ENCODE measurements at regions not wholly inside any gene's neighbourhood (a gene's known extent, or its start where the extent isn't known, plus 50 kb on each side); places are given as distances from the start of the nearest gene placed in this dataset.

DNA sequence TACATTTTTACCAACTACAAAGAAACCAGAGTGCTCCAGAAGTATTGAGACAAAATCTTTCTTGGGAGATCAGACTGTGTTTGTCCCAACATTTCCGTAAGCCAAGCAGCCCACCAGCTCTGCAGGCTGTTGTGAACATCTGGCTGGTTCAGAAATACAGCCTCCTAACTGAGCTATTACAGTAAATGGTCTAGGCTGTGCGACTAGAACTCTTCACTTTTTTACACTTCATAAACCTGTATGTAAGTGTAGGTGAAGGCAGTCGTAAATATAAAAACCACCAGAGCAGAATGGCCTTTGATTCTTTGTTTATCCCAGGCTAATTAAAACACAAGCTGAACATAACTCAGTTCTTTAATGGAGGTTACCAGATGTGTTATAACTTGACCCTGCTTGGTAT, 235.3 kb downstream of the ARRDC4 start:
- Histone ChIP-seq H3K4me3 (replicated peaks in 1 of 2; ENCODE audit: low read depth in 1 of 2, low read length in 2 of 2) (no peak overlapping the region), H4K20me1 (ENCODE audit: insufficient read depth) (no peaks in the 10 kb centered on the region), H2AFZ (ENCODE audit: low read depth, low read length, poor library complexity, severe bottlenecking) (no peak overlapping the region), H3K27me3 (ENCODE audit: insufficient read depth, low read length) (peaks cover 20% of the 10 kb centered on the region; the same call in 1 of the 2 replicates), H3K27ac (ENCODE audit: low read depth, low read length) (no peak overlapping the region), H3K9ac (ENCODE audit: low read length) (no peak overlapping the region), H3K79me2 (ENCODE audit: insufficient read depth, low read length) (no peaks in the 10 kb centered on the region), H3K9me3 (ENCODE audit: control insufficient read depth in 1 of 2, insufficient read depth in 1 of 2, low read depth in 1 of 2, low read length in 2 of 2) (no peaks in the 10 kb centered on the region), H3K36me3 (ENCODE audit: control insufficient read depth in 1 of 2, insufficient read depth in 2 of 2, low read length in 2 of 2) (no peaks in the 10 kb centered on the region), H3K4me2 (ENCODE audit: low read length) (no peak overlapping the region), H3K4me1 (ENCODE audit: control insufficient read depth in 1 of 2, insufficient read depth in 2 of 2, low read length in 2 of 2) (no peaks in the 10 kb centered on the region), H3K9me2 (ENCODE audit: insufficient read depth) (no peaks in the 10 kb centered on the region)
- no peak for ATAC-seq
- intact Hi-C loops (cut with micrococcal nuclease): no loop called here
- ChIA-PET RAD21 (ENCODE audit: low non-redundant PET in 1 of 2, low total read pairs in 2 of 2, uncharacterized antibody in 2 of 2, unreplicated experiment in 2 of 2) (interaction anchor here in 1 of 2 experiments (0.6 kb wide), 1 partner anchor 23 kb away, joined by 3 read pairs; no protein-coding TSS in a partner anchor), POLR2A (no interaction called here), CTCF (no interaction called here)
- no peak for DNase-seq (ENCODE audit: low read depth, low spot score)
- TF ChIP-seq TCF7L2 (IDR thresholded peaks at IDR 0.05; ENCODE audit: borderline replicate concordance, extremely low read depth, insufficient read depth, insufficient read length): no peak
- TF ChIP-seq CEBPB (IDR thresholded peaks at IDR 0.05; ENCODE audit: low read depth): no peak
- TF ChIP-seq CBX3 (IDR thresholded peaks at IDR 0.05; ENCODE audit: low read depth): no peak
- TF ChIP-seq SIN3A (IDR thresholded peaks at IDR 0.05; ENCODE audit: low read depth): no peak
- TF ChIP-seq, protein P1, sequence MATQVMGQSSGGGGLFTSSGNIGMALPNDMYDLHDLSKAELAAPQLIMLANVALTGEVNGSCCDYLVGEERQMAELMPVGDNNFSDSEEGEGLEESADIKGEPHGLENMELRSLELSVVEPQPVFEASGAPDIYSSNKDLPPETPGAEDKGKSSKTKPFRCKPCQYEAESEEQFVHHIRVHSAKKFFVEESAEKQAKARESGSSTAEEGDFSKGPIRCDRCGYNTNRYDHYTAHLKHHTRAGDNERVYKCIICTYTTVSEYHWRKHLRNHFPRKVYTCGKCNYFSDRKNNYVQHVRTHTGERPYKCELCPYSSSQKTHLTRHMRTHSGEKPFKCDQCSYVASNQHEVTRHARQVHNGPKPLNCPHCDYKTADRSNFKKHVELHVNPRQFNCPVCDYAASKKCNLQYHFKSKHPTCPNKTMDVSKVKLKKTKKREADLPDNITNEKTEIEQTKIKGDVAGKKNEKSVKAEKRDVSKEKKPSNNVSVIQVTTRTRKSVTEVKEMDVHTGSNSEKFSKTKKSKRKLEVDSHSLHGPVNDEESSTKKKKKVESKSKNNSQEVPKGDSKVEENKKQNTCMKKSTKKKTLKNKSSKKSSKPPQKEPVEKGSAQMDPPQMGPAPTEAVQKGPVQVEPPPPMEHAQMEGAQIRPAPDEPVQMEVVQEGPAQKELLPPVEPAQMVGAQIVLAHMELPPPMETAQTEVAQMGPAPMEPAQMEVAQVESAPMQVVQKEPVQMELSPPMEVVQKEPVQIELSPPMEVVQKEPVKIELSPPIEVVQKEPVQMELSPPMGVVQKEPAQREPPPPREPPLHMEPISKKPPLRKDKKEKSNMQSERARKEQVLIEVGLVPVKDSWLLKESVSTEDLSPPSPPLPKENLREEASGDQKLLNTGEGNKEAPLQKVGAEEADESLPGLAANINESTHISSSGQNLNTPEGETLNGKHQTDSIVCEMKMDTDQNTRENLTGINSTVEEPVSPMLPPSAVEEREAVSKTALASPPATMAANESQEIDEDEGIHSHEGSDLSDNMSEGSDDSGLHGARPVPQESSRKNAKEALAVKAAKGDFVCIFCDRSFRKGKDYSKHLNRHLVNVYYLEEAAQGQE (IDR thresholded peaks at IDR 0.05; ENCODE audit: low read depth): no peak
- TF ChIP-seq, protein P2, sequence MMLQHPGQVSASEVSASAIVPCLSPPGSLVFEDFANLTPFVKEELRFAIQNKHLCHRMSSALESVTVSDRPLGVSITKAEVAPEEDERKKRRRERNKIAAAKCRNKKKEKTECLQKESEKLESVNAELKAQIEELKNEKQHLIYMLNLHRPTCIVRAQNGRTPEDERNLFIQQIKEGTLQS (IDR thresholded peaks at IDR 0.05): no peak
- no peak for TF ChIP-seq POLR2AphosphoS5 (IDR thresholded peaks at IDR 0.05; ENCODE audit: low read depth, low read length)
- TF ChIP-seq, protein P3, sequence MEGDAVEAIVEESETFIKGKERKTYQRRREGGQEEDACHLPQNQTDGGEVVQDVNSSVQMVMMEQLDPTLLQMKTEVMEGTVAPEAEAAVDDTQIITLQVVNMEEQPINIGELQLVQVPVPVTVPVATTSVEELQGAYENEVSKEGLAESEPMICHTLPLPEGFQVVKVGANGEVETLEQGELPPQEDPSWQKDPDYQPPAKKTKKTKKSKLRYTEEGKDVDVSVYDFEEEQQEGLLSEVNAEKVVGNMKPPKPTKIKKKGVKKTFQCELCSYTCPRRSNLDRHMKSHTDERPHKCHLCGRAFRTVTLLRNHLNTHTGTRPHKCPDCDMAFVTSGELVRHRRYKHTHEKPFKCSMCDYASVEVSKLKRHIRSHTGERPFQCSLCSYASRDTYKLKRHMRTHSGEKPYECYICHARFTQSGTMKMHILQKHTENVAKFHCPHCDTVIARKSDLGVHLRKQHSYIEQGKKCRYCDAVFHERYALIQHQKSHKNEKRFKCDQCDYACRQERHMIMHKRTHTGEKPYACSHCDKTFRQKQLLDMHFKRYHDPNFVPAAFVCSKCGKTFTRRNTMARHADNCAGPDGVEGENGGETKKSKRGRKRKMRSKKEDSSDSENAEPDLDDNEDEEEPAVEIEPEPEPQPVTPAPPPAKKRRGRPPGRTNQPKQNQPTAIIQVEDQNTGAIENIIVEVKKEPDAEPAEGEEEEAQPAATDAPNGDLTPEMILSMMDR (IDR thresholded peaks at IDR 0.05 in 2 of 3, conservative IDR thresholded peaks at IDR 0.05 in 1 of 3; ENCODE audit: borderline replicate concordance in 1 of 3, insufficient read depth in 1 of 3, low read depth in 2 of 3, low read length in 2 of 3): no peak
- TF ChIP-seq, protein P4, sequence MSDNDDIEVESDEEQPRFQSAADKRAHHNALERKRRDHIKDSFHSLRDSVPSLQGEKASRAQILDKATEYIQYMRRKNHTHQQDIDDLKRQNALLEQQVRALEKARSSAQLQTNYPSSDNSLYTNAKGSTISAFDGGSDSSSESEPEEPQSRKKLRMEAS (IDR thresholded peaks at IDR 0.05): no peak
- TF ChIP-seq FOSL1 (IDR thresholded peaks at IDR 0.05; ENCODE audit: low read depth): no peak
- TF ChIP-seq ELF1 (IDR thresholded peaks at IDR 0.05; ENCODE audit: borderline replicate concordance, low read depth): no peak
- TF ChIP-seq, protein P5, sequence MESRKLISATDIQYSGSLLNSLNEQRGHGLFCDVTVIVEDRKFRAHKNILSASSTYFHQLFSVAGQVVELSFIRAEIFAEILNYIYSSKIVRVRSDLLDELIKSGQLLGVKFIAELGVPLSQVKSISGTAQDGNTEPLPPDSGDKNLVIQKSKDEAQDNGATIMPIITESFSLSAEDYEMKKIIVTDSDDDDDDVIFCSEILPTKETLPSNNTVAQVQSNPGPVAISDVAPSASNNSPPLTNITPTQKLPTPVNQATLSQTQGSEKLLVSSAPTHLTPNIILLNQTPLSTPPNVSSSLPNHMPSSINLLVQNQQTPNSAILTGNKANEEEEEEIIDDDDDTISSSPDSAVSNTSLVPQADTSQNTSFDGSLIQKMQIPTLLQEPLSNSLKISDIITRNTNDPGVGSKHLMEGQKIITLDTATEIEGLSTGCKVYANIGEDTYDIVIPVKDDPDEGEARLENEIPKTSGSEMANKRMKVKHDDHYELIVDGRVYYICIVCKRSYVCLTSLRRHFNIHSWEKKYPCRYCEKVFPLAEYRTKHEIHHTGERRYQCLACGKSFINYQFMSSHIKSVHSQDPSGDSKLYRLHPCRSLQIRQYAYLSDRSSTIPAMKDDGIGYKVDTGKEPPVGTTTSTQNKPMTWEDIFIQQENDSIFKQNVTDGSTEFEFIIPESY (IDR thresholded peaks at IDR 0.05; ENCODE audit: extremely low read depth, insufficient replicate concordance, low read length): no peak
- no peak for TF ChIP-seq POLR2A (IDR thresholded peaks at IDR 0.05; ENCODE audit: borderline replicate concordance, extremely low read depth, insufficient read depth, insufficient read length)
- no peak for TF ChIP-seq SP1 (IDR thresholded peaks at IDR 0.05; ENCODE audit: low read depth)
- BruUV-seq (replicated peaks): no TSS peak
